22Rv1 (cell line): ENCODE measurements at regions not wholly inside any gene's neighbourhood (a gene's known extent, or its start where the extent isn't known, plus 50 kb on each side); places are given as distances from the start of the nearest gene placed in this dataset.

Experiments used
- H3K27ac ChIP-seq: fragments of 450-650 bp; 2 replicates; pipeline ENCODE4 v1.5.1; 2017
- CTCF ChIP-seq: fragments of 450-650 bp; IDR thresholded peaks from 2 replicates; pipeline ENCODE4 v1.5.1; 2017; ENCODE audit warnings: mild to moderate bottlenecking
- ZFX ChIP-seq: fragments of 450-650 bp; IDR thresholded peaks from 2 replicates; pipeline ENCODE4 v1.6.1; 2017; ENCODE audit warnings: antibody characterized with exemption, borderline replicate concordance

- no peak overlapping the region for H3K27ac ChIP-seq
- TF ChIP-seq ZFX = no peak
- no peak for TF ChIP-seq CTCF
Measured at GRCh38 chr5:8868283-8868682, 677.6 kb downstream of the SEMA5A start.

DNA sequence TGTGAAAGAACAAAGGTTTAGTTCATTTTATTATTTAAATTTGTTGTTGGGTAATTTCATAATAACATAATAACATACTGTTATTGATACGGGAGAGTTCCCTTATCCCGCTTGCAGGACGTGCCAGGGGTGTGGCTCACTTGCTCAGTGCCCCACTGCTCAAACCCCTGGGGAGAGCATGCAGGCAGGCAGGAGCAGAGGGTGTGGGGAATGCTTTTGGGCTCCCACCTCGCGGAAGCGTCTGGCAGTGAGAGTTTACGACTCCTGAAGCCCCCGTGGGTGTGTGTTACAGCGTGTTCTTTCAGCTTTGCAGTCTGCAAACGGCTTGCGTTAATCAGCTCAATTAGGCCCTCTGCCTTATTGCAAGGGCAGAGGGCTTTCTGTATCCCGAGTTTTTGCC lies 675.9 kb downstream of the SEMA5A start:
- H3K27ac ChIP-seq = no peak overlapping the region
- TF ChIP-seq CTCF (no peak), ZFX (no peak)

GRCh38 chr5:8870349-8870958 lies 675.4 kb downstream of the SEMA5A start:
- H3K27ac ChIP-seq = no peak overlapping the region
- TF ChIP-seq CTCF (no peak), ZFX (no peak)

- H3K27ac ChIP-seq = no peak overlapping the region
- TF ChIP-seq CTCF = no peak
- TF ChIP-seq ZFX = no peak
Measured at GRCh38 chr5:8870959-8871355, 674.9 kb downstream of the SEMA5A start.

- no peak for TF ChIP-seq ZFX
- TF ChIP-seq CTCF = no peak
- H3K27ac ChIP-seq = no peak overlapping the region
Measured at GRCh38 chr5:8871446-8871845, 674.4 kb downstream of the SEMA5A start.

- TF ChIP-seq CTCF = no peak
- no peak for TF ChIP-seq ZFX
- H3K27ac ChIP-seq = no peak overlapping the region
Measured at GRCh38 chr5:8875722-8876121, 670.2 kb downstream of the SEMA5A start.

DNA sequence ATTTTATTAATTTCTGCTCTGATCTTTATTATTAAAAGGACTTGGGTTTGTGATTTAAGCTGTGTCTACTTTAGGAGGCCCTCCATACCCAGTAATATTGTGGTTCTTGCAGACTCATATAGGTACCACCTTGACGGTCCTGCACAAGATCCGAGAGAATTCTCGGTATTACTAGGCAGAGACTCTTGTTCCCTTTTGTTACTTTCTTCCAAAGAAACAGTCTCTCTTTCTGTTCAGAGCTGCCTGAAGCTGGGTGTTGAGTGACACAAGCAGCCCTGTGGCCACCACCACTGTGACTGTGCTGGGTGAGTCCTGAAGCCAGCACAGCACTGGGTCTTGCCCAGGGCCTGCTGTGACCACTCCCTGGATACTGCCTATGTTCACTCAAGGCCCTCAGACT lies 666.6 kb downstream of the SEMA5A start:
- H3K27ac ChIP-seq = no peak overlapping the region
- TF ChIP-seq CTCF (no peak), ZFX (no peak)
